Neural cell (in vitro differentiated cells): ENCODE measurements at regions not wholly inside any gene's neighbourhood (a gene's known extent, or its start where the extent isn't known, plus 50 kb on each side); places are given as distances from the start of the nearest gene placed in this dataset.

Experiments
- H2AFZ ChIP-seq: fragments of 200-600, 300-800 bp; sonication (generic), shearing (Covaris generic); 2 replicates; pipeline ENCODE4 v1.6.0; 2014; ENCODE audit warnings: low read depth, mild to moderate bottlenecking, antibody characterized with exemption, low read length, moderate library complexity
- H3F3A ChIP-seq: fragments of 200-600 bp; shearing (Covaris generic); 2 replicates; pipeline ENCODE4 v1.6.1; 2016; ENCODE audit warnings: mild to moderate bottlenecking, moderate library complexity, mixed read lengths, antibody characterized with exemption, low read length; ENCODE audit not compliant: insufficient read depth, poor library complexity, severe bottlenecking
- H3K27ac ChIP-seq: fragments of 200-600, 300-800 bp; sonication (generic), shearing (Covaris generic); 2 replicates; pipeline ENCODE4 v1.5.1; 2014; ENCODE audit warnings: mild to moderate bottlenecking, low read length, moderate library complexity
- H3K27me3 ChIP-seq: fragments of 300-800, 200-600 bp; sonication (generic), shearing (Covaris generic); 2 replicates; pipeline ENCODE4 v1.6.0; 2014; ENCODE audit warnings: mild to moderate bottlenecking, low read depth, low read length, moderate library complexity; ENCODE audit not compliant: insufficient read depth
- H3K36me3 ChIP-seq: fragments of 300-800, 200-600 bp; sonication (generic), shearing (Covaris generic); 2 replicates; pipeline ENCODE4 v1.5.1; 2014; ENCODE audit warnings: mild to moderate bottlenecking, antibody characterized with exemption, low read length, moderate library complexity; ENCODE audit not compliant: insufficient read depth
- H3K4me2 ChIP-seq: fragments of 300-800, 200-600 bp; sonication (generic), shearing (Covaris generic); 2 replicates; pipeline ENCODE4 v1.6.0; 2014; ENCODE audit warnings: mild to moderate bottlenecking, low read length
- H3K4me3 ChIP-seq: fragments of 300-800, 200-600 bp; sonication (generic), shearing (Covaris generic); 2 replicates; pipeline ENCODE4 v1.5.1; 2014; ENCODE audit warnings: mild to moderate bottlenecking, low read length, moderate library complexity
- H3K79me2 ChIP-seq: fragments of 200-600 bp; shearing (Covaris generic); replicated peaks from 2 replicates; pipeline ENCODE4 v1.6.0; 2014; ENCODE audit warnings: mild to moderate bottlenecking, low read length, moderate library complexity; ENCODE audit not compliant: insufficient read depth
- H3K9ac ChIP-seq: fragments of 300-800, 200-600 bp; sonication (generic), shearing (Covaris generic); 2 replicates; pipeline ENCODE4 v1.6.1; 2016; ENCODE audit warnings: mild to moderate bottlenecking, low read length, mixed read lengths
- H3K9me2 ChIP-seq: fragments of 200-600 bp; shearing (Covaris generic); 2 replicates; pipeline ENCODE4 v1.6.1; 2016; ENCODE audit warnings: mild to moderate bottlenecking, low read length, mixed read lengths; ENCODE audit not compliant: insufficient read depth
- H3K9me3 ChIP-seq: fragments of 200-600, 300-800 bp; sonication (generic), shearing (Covaris generic); 2 replicates; pipeline ENCODE4 v1.6.1; 2016; ENCODE audit warnings: mild to moderate bottlenecking, mixed run types, low read length, moderate library complexity, mixed read lengths
- H4K20me1 ChIP-seq: fragments of 200-600 bp; shearing (Covaris generic); 2 replicates; pipeline ENCODE4 v1.6.1; 2016; ENCODE audit warnings: mild to moderate bottlenecking, mixed run types; ENCODE audit not compliant: insufficient read depth
- EP300 ChIP-seq: fragments of 450-650 bp; conservative IDR thresholded peaks from 2 replicates; pipeline ENCODE4 v1.6.1; 2014; ENCODE audit warnings: antibody characterized with exemption, mild to moderate bottlenecking, moderate library complexity; ENCODE audit not compliant: poor library complexity, severe bottlenecking
- EZH2 ChIP-seq: fragments of 200-600, 300-800 bp; shearing (Covaris generic), sonication (generic); IDR thresholded peaks from 2 replicates; pipeline ENCODE4 v1.6.1; 2014; ENCODE audit warnings: antibody characterized with exemption, low read length, borderline replicate concordance, mild to moderate bottlenecking; ENCODE audit not compliant: insufficient read depth, poor library complexity, severe bottlenecking
- POLR2AphosphoS5 ChIP-seq: IDR thresholded peaks from 2 replicates; pipeline ENCODE4 v1.6.1; 2012
- RAD21 ChIP-seq: fragments of 450-650 bp; conservative IDR thresholded peaks from 2 replicates; pipeline ENCODE4 v1.6.1; 2014; ENCODE audit warnings: antibody characterized with exemption, mild to moderate bottlenecking, moderate library complexity
- SMC3 ChIP-seq: fragments of 450-650 bp; conservative IDR thresholded peaks from 2 replicates; pipeline ENCODE4 v1.6.1; 2014; ENCODE audit warnings: antibody characterized with exemption, mild to moderate bottlenecking, moderate library complexity; ENCODE audit not compliant: poor library complexity
- TAF1 ChIP-seq: IDR thresholded peaks from 2 replicates; pipeline ENCODE4 v1.6.1; 2012; ENCODE audit warnings: low read depth
- TF ChIP-seq, protein P1 (sequence below): fragments of 450-650 bp; IDR thresholded peaks from 2 replicates; pipeline ENCODE4 v1.5.1; 2014; ENCODE audit warnings: antibody characterized with exemption, mild to moderate bottlenecking, moderate library complexity; ENCODE audit not compliant: poor library complexity, severe bottlenecking

DNA sequence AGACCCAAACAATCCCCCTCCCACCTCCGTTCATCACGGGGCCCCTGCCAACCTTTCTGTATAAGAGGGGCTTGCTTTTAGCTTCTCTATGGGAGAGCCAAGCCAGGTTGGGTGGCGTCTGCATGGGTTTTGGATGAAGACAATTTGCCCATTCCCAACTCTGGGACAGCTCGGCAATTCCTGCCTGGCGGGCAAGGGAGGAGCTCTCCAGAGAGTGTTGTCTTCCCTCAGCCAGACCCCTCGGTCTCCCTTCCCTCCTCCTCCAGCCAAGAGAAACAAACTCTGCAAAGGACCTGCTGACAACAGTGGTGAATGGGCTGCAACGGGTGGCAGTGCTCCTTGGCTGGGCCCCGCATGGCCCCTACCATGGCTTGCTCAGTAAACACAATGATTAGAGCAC is 267.2 kb upstream of the HDAC4 start:
- no peaks in the 10 kb centered on the region for H3K27me3 ChIP-seq
- no peaks in the 10 kb centered on the region for H3K79me2 ChIP-seq
- H3K9ac ChIP-seq = no peak overlapping the region
- H3K27ac ChIP-seq = no peak overlapping the region
- no peaks in the 10 kb centered on the region for H3F3A ChIP-seq
- no peak overlapping the region for H3K4me3 ChIP-seq
- H2AFZ ChIP-seq = no peak overlapping the region
- no peak for TF ChIP-seq POLR2AphosphoS5
- no peaks in the 10 kb centered on the region for H3K36me3 ChIP-seq
- H3K9me2 ChIP-seq = no peaks in the 10 kb centered on the region
- no peak overlapping the region for H3K4me2 ChIP-seq
- H4K20me1 ChIP-seq = no peaks in the 10 kb centered on the region
- H3K9me3 ChIP-seq = no peaks in the 10 kb centered on the region

DNA sequence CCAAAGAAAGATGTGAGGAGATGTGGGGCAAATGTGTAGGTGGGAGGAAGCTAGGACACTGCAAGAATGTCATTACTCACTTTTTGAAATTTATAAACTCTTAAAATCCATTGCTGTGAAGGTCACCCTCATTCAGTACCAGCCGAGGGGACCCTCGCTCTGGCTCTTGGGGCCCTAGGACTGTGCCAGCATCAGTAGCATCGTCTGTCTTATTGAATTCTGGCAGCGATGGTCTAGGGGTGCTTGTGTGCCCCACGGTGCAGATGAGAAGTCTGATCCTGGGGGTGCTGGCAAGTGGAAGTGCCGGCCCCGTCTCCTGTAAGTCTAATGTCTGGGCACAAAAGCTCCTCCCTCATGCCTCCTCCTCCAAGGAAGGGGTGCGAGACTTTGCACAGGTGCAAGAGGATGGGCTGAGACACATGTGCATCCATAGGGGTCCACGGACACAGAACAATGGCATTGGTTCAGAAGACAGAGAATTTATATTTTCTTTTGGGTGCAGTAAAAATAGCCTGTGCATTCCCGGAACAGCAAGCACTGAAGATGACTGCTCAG is 266.7 kb upstream of the HDAC4 start:
- no peak overlapping the region for H3K4me2 ChIP-seq
- H2AFZ ChIP-seq = no peak overlapping the region
- no peaks in the 10 kb centered on the region for H3K9me2 ChIP-seq
- H3F3A ChIP-seq = no peaks in the 10 kb centered on the region
- no peaks in the 10 kb centered on the region for H3K27me3 ChIP-seq
- H4K20me1 ChIP-seq = no peaks in the 10 kb centered on the region
- no peaks in the 10 kb centered on the region for H3K79me2 ChIP-seq
- no peaks in the 10 kb centered on the region for H3K9me3 ChIP-seq
- no peak overlapping the region for H3K4me3 ChIP-seq
- no peaks in the 10 kb centered on the region for H3K36me3 ChIP-seq
- H3K27ac ChIP-seq = no peak overlapping the region
- no peak for TF ChIP-seq RAD21
- TF ChIP-seq, protein P1, sequence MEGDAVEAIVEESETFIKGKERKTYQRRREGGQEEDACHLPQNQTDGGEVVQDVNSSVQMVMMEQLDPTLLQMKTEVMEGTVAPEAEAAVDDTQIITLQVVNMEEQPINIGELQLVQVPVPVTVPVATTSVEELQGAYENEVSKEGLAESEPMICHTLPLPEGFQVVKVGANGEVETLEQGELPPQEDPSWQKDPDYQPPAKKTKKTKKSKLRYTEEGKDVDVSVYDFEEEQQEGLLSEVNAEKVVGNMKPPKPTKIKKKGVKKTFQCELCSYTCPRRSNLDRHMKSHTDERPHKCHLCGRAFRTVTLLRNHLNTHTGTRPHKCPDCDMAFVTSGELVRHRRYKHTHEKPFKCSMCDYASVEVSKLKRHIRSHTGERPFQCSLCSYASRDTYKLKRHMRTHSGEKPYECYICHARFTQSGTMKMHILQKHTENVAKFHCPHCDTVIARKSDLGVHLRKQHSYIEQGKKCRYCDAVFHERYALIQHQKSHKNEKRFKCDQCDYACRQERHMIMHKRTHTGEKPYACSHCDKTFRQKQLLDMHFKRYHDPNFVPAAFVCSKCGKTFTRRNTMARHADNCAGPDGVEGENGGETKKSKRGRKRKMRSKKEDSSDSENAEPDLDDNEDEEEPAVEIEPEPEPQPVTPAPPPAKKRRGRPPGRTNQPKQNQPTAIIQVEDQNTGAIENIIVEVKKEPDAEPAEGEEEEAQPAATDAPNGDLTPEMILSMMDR = no peak
- no peak for TF ChIP-seq TAF1
- TF ChIP-seq EZH2 = no peak
- H3K9ac ChIP-seq = no peak overlapping the region

DNA sequence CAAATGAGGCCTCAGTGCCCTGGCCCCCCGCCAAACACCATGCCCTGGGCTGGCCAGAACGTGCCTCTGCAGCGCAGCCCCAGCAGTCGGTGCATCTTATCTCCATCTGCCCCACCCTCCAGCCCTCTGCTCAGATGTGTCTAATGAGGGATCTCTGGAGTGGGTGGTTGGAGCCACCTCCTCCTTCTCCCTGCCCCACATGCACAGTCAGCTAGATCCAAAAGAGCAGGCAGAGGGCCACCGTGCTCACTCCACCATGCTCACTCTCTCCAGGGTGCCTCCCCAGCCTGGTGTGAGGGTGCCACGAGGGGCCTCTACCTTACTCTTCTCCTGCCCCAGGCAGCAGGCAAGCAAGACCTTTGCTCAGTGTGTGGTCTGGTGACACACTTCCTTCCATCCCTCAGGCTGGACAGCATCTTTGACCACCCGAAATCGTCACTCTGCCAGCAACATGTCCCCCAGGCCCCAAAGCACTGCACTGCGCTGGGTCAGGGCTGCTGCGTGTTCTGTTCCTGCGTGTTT is 266.1 kb upstream of the HDAC4 start:
- no peaks in the 10 kb centered on the region for H3K27me3 ChIP-seq
- no peaks in the 10 kb centered on the region for H3K79me2 ChIP-seq
- no peaks in the 10 kb centered on the region for H4K20me1 ChIP-seq
- no peak overlapping the region for H3K4me3 ChIP-seq
- H3F3A ChIP-seq = no peaks in the 10 kb centered on the region
- H3K36me3 ChIP-seq = no peaks in the 10 kb centered on the region
- TF ChIP-seq EZH2 (no peak), TAF1 (no peak), EP300 (no peak), RAD21 (no peak), SMC3 (no peak)
- TF ChIP-seq, protein P1 = no peak
- no peak overlapping the region for H3K9ac ChIP-seq
- no peak overlapping the region for H3K4me2 ChIP-seq
- no peak overlapping the region for H3K27ac ChIP-seq
- H3K9me2 ChIP-seq = no peaks in the 10 kb centered on the region
- H3K9me3 ChIP-seq = no peaks in the 10 kb centered on the region
- H2AFZ ChIP-seq = no peak overlapping the region
